ENCODE measurements at regions not wholly inside any gene's neighbourhood (a gene's known extent, or its start where the extent isn't known, plus 50 kb on each side); places are given as distances from the start of the nearest gene placed in this dataset.

DNA sequence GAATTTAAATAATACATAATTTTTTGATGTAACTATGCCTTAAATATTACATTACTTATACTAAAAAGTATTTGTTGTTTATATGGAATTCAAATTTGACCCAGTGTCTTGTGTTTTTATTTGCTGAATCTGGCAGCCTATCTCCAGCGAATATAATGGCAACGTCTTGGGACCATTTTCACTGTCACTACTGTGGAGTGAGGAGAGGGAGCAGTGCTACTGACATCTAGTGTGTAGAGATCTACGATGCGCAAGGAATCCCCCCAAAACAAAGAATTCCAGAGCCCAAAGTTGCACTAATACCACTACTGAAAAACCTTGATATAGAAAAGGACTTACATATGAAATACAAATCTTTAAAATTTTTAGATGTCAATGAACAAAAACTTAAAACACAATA lies 314.4 kb downstream of the DRD1 start:
- TF ChIP-seq EZH2phosphoT487 (IDR thresholded peaks at IDR 0.05; ENCODE audit: borderline replicate concordance, low read length) (no peak), CTCF (IDR thresholded peaks at IDR 0.05; ENCODE audit: low read depth, low read length, poor library complexity, severe bottlenecking) (no peak)

Data from DOHH2 (cell line).